IPS-18a (cell line): ENCODE measurements at regions not wholly inside any gene's neighbourhood (a gene's known extent, or its start where the extent isn't known, plus 50 kb on each side); places are given as distances from the start of the nearest gene placed in this dataset.

Experiments
- H3K27ac ChIP-seq: one replicate; pipeline ENCODE4 v1.5.1; 2013; ENCODE audit warnings: low read length
- H3K27me3 ChIP-seq: one replicate; pipeline ENCODE4 v1.6.1; 2013; ENCODE audit warnings: mild to moderate bottlenecking, low read length; ENCODE audit not compliant: control insufficient read depth, insufficient read depth
- H3K36me3 ChIP-seq: one replicate; pipeline ENCODE4 v1.6.1; 2013; ENCODE audit warnings: low read depth, low read length; ENCODE audit not compliant: control insufficient read depth
- H3K4me1 ChIP-seq: one replicate; pipeline ENCODE4 v1.6.1; 2013; ENCODE audit warnings: low read depth, low read length; ENCODE audit not compliant: control insufficient read depth
- H3K4me3 ChIP-seq: one replicate; pipeline ENCODE4 v1.5.1; 2013; ENCODE audit warnings: low read length
- H3K9ac ChIP-seq: one replicate; pipeline ENCODE4 v1.6.1; 2013; ENCODE audit warnings: mild to moderate bottlenecking, low read length, moderate library complexity
- H3K9me3 ChIP-seq: one replicate; pipeline ENCODE4 v1.6.1; 2013; ENCODE audit warnings: low read depth, low read length; ENCODE audit not compliant: control insufficient read depth

- Histone ChIP-seq H3K9me3 (no peaks in the 10 kb centered on the region), H3K27ac (no peak overlapping the region), H3K9ac (no peak overlapping the region), H3K27me3 (no peaks in the 10 kb centered on the region), H3K4me1 (no peaks in the 10 kb centered on the region), H3K4me3 (no peak overlapping the region), H3K36me3 (no peaks in the 10 kb centered on the region)
These were observed 472.1 kb upstream of the SEMA3A start for GRCh38 chr7:84666651-84667050.

GRCh38 chr7:84665339-84665738 lies 470.8 kb upstream of the SEMA3A start:
- Histone ChIP-seq H3K4me1 (no peaks in the 10 kb centered on the region), H3K27me3 (no peaks in the 10 kb centered on the region), H3K9ac (no peak overlapping the region), H3K36me3 (no peaks in the 10 kb centered on the region), H3K27ac (no peak overlapping the region), H3K4me3 (no peak overlapping the region), H3K9me3 (no peaks in the 10 kb centered on the region)

DNA sequence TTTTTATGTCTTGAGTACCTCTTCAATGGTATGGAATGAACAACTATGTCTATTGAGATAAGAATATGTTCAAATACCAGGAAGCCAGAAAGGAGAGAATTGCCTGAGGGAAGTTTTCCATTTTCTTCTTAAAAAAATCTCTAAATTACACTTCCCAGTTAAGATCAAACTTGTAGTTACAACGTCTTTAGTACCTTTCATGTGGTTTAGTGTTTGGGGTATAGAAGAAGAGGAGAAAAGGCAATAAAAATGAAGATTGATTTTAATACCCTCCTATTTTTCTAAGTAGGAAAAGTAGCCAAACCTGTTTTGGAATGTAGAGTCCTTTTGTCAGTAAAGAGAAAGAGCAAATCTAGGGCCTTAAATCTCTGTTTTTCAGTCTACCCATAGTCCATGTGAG lies 470.0 kb upstream of the SEMA3A start:
- no peaks in the 10 kb centered on the region for H3K4me1 ChIP-seq
- no peaks in the 10 kb centered on the region for H3K27me3 ChIP-seq
- H3K4me3 ChIP-seq, result no peak overlapping the region
- no peak overlapping the region for H3K9ac ChIP-seq
- H3K27ac ChIP-seq, result no peak overlapping the region
- H3K9me3 ChIP-seq, result no peaks in the 10 kb centered on the region
- H3K36me3 ChIP-seq, result no peaks in the 10 kb centered on the region

DNA sequence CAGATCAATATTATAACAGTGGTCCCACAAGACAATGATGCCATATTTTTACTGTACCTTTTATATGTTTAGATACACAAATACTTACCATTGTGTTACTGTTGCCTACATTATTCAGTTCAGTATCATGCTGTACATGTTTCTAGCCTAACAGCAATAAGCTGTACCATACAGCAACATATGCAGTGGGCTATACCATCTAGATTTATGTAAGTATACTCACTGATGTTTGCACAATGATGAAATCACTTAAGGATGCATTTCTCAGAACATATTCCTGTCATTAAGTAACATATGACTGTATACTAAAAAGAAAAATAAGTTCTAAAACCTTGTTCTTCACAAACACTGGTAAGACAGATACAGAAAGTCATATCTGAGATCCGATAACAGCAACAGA lies 468.6 kb upstream of the SEMA3A start:
- H3K4me3 ChIP-seq, result no peak overlapping the region
- no peaks in the 10 kb centered on the region for H3K27me3 ChIP-seq
- H3K4me1 ChIP-seq, result no peaks in the 10 kb centered on the region
- no peak overlapping the region for H3K9ac ChIP-seq
- H3K9me3 ChIP-seq, result no peaks in the 10 kb centered on the region
- no peak overlapping the region for H3K27ac ChIP-seq
- H3K36me3 ChIP-seq, result no peaks in the 10 kb centered on the region

DNA sequence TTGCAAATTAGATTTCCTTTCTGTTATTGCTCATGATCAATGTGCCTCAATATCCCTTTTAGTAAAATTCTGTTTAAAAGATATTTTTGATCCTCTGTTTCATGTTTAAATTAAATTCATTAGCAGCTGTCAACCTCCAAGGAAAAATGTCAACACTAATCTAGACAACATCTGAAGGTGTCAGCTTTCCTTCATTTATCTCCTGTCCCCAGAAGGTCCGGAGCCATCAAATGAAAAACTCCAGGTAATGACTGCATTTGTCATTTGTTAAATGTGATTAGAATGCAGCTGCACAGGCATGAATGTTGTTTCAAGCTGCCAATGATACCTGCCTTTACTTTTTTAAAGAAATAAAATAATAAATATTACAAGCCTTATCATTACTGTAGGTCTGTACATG lies 463.7 kb upstream of the SEMA3A start:
- Histone ChIP-seq H3K9ac (no peak overlapping the region), H3K36me3 (no peaks in the 10 kb centered on the region), H3K27me3 (no peaks in the 10 kb centered on the region), H3K27ac (no peak overlapping the region), H3K9me3 (no peaks in the 10 kb centered on the region), H3K4me3 (no peak overlapping the region), H3K4me1 (no peaks in the 10 kb centered on the region)

DNA sequence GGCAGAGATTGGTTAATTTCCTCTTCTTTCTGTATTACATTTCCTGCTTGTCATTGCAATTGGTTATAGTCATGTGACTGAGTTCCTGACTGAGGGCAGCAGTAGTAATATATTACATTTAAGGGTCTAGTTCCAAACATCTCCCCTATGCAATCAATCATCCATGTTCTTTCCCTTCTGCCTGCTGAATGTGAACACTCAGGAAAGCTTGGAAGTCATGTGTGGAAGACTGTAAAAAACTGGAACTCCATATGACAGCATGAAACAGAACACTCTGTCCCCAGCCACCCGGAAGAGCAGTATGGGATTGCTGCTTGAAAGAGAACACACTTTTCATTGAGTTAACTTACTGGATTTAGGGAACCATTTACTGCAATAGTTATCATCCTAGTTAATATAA lies 459.7 kb upstream of the SEMA3A start:
- Histone ChIP-seq H3K4me3 (no peak overlapping the region), H3K27me3 (no peaks in the 10 kb centered on the region), H3K27ac (no peak overlapping the region), H3K9ac (no peak overlapping the region), H3K36me3 (no peaks in the 10 kb centered on the region), H3K4me1 (no peaks in the 10 kb centered on the region), H3K9me3 (no peaks in the 10 kb centered on the region)

DNA sequence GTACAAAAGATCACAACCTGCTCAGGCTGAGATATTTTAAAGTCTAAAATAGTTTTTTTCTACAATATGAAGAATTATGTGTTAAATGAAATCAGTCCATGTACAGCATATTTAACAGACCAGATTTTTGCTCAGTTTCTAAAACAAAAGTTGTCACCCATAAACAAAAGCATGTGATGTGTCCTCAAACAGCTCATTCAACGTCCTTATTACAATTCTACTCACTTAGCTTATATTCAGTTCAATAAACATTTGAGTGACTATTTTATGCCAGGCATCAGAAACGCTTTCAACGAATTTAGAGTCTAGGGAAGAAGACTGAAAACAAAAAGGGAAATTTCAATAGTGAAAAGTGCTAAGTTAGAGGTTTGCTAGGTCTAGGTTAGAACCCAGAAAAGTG lies 457.3 kb upstream of the SEMA3A start:
- H3K9ac ChIP-seq, result no peak overlapping the region
- H3K4me3 ChIP-seq, result no peak overlapping the region
- H3K36me3 ChIP-seq, result no peaks in the 10 kb centered on the region

GRCh38 chr7:84647797-84648757 lies 453.5 kb upstream of the SEMA3A start:
- Histone ChIP-seq H3K4me1 (no peaks in the 10 kb centered on the region), H3K27me3 (no peaks in the 10 kb centered on the region), H3K4me3 (no peak overlapping the region), H3K36me3 (no peaks in the 10 kb centered on the region), H3K27ac (no peak overlapping the region), H3K9ac (no peak overlapping the region), H3K9me3 (no peaks in the 10 kb centered on the region)

More for the DNA sequence above, 457.3 kb upstream of the SEMA3A start:
- Histone ChIP-seq H3K27me3 (no peaks in the 10 kb centered on the region), H3K9me3 (no peaks in the 10 kb centered on the region), H3K27ac (no peak overlapping the region), H3K4me1 (no peaks in the 10 kb centered on the region)

DNA sequence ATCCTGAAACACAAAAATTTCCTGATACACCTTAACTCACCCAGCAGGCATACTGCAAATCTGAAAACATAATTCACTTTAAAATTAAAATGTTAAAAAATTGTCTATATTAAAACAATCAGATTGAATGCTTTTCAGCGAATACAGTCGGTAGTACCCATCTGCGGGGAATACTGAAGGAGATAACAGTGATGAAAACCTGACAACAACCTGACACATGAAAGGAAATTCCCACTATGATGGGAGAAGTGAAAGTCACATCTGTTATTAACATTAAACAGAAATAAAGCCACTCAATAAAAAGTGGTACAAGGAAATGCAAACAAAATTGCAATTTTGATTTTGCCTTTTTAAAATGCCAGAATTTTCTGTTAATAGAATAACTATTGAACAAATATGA lies 448.0 kb upstream of the SEMA3A start:
- Histone ChIP-seq H3K27me3 (no peaks in the 10 kb centered on the region), H3K36me3 (no peaks in the 10 kb centered on the region), H3K4me1 (peaks cover 27% of the 10 kb centered on the region), H3K4me3 (no peak overlapping the region), H3K9ac (no peak overlapping the region), H3K27ac (no peak overlapping the region), H3K9me3 (no peaks in the 10 kb centered on the region)

- no peak overlapping the region for H3K9ac ChIP-seq
These were observed 446.0 kb upstream of the SEMA3A start for GRCh38 chr7:84640637-84641036.

DNA sequence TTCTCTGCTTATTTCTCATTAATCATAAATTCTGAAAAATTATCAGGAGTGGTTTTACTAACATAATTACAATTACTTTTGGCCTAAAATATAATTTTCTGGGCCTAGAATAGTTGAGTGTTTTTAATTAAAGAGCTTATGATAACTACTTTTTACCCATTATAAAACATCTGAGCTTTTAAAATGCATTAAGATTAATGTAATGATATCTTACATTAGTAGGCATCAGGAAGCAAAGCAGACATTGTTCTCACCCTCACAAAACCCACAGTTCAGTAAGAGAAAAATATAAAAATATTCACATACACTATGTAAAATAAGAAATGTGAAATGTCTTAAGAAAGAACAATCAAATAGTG lies 443.7 kb upstream of the SEMA3A start:
- no peak overlapping the region for H3K27ac ChIP-seq
- H3K4me3 ChIP-seq, result no peak overlapping the region
- no peaks in the 10 kb centered on the region for H3K36me3 ChIP-seq
- H3K27me3 ChIP-seq, result no peaks in the 10 kb centered on the region
- no peak overlapping the region for H3K9ac ChIP-seq
- H3K9me3 ChIP-seq, result no peaks in the 10 kb centered on the region
- H3K4me1 ChIP-seq, result peaks cover 28% of the 10 kb centered on the region

More at GRCh38 chr7:84640637-84641036, 446.0 kb upstream of the SEMA3A start:
- H3K36me3 ChIP-seq, result no peaks in the 10 kb centered on the region
- H3K27ac ChIP-seq, result no peak overlapping the region
- H3K9me3 ChIP-seq, result no peaks in the 10 kb centered on the region
- H3K27me3 ChIP-seq, result no peaks in the 10 kb centered on the region
- H3K4me1 ChIP-seq, result peaks cover 28% of the 10 kb centered on the region
- H3K4me3 ChIP-seq, result no peak overlapping the region
